IMR-90 (cell line): ENCODE measurements at regions not wholly inside any gene's neighbourhood (a gene's known extent, or its start where the extent isn't known, plus 50 kb on each side); places are given as distances from the start of the nearest gene placed in this dataset.

Experiments used
- ATAC-seq: fragments of 200-7000 bp; cut with Tn5 transposase; 2 replicates; pipeline ENCODE4 v1.9.1; 2020; ENCODE audit warnings: low read depth, mild to moderate bottlenecking, moderate library complexity
- BruUV-seq: library from RNA; stranded (reverse); fragments of 400-500 nt; replicated peaks from 2 replicates; lab custom pipeline; 2021; lab: Mats Ljungman, UMichigan
- CTCF ChIA-PET: fragments of 300-600 bp; formaldehyde crosslinking; extraction: SDS; loops from one replicate; lab custom pipeline; 2021; ENCODE audit warnings: antibody characterized with exemption; lab: Yijun Ruan, JAX
- POLR2A ChIA-PET: fragments of 300-600 bp; sonication (Branson Sonifier 250); formaldehyde crosslinking; loops from one replicate; lab custom pipeline; 2022; ENCODE audit warnings: antibody characterized with exemption; ENCODE audit not compliant: unreplicated experiment; lab: Charles Lee
- DNase-seq: peaks from one replicate; pipeline ENCODE4 v3.0.0; 2013
- H2AFZ ChIP-seq: replicated peaks from 2 replicates; pipeline ENCODE3; 2013; ENCODE audit warnings: low read length, mild to moderate bottlenecking; ENCODE audit not compliant: poor library complexity
- H2AK5ac ChIP-seq: 2 replicates; pipeline ENCODE4 v1.6.1; 2013; ENCODE audit warnings: low read depth, low read length, inconsistent platforms
- H2AK9ac ChIP-seq: replicated peaks from 2 replicates; pipeline ENCODE3; 2013; ENCODE audit warnings: mild to moderate bottlenecking, low read depth, low read length, moderate library complexity; ENCODE audit not compliant: poor library complexity
- H2BK120ac ChIP-seq: 2 replicates; pipeline ENCODE4 v1.6.1; 2013; ENCODE audit warnings: low read depth, low read length, inconsistent platforms
- H2BK15ac ChIP-seq: 3 replicates; pipeline ENCODE4 v1.6.1; 2013; ENCODE audit warnings: low read depth, low read length, inconsistent platforms
- H2BK20ac ChIP-seq: 2 replicates; pipeline ENCODE4 v1.6.1; 2013; ENCODE audit warnings: low read depth, mild to moderate bottlenecking, inconsistent platforms, low read length, moderate library complexity
- H2BK5ac ChIP-seq: 2 replicates; pipeline ENCODE4 v1.6.1; 2013; ENCODE audit warnings: mild to moderate bottlenecking, low read depth, low read length, inconsistent platforms; ENCODE audit not compliant: poor library complexity, severe bottlenecking
- H3K14ac ChIP-seq: replicated peaks from 2 replicates; pipeline ENCODE4 v1.6.1; 2013; ENCODE audit warnings: low read depth, low read length, inconsistent platforms
- H3K18ac ChIP-seq: 2 replicates; pipeline ENCODE4 v1.6.1; 2013; ENCODE audit warnings: low read depth, low read length, control low read depth
- H3K23ac ChIP-seq: 2 replicates; pipeline ENCODE4 v1.6.1; 2013; ENCODE audit warnings: low read depth, low read length, inconsistent platforms
- H3K27ac ChIP-seq: 2 replicates; pipeline ENCODE4 v1.5.1; 2013; ENCODE audit warnings: mild to moderate bottlenecking, control low read depth, low read length; ENCODE audit not compliant: insufficient read depth
- H3K27me3 ChIP-seq: 2 replicates; pipeline ENCODE4 v1.6.1; 2013; ENCODE audit warnings: low read length; ENCODE audit not compliant: control insufficient read depth, insufficient read depth
- H3K36me3 ChIP-seq: 2 replicates; pipeline ENCODE4 v1.6.1; 2013; ENCODE audit warnings: low read length, mixed read lengths; ENCODE audit not compliant: control insufficient read depth, insufficient read depth
- H3K4ac ChIP-seq: 2 replicates; pipeline ENCODE4 v1.6.1; 2013; ENCODE audit warnings: low read depth, low read length, inconsistent platforms
- H3K4me1 ChIP-seq: 2 replicates; pipeline ENCODE4 v1.6.1; 2013; ENCODE audit warnings: low read length, mixed read lengths; ENCODE audit not compliant: control insufficient read depth, insufficient read depth
- H3K4me2 ChIP-seq: 2 replicates; pipeline ENCODE4 v1.6.1; 2013; ENCODE audit warnings: low read depth, mild to moderate bottlenecking, control low read depth, low read length, moderate library complexity
- H3K4me3 ChIP-seq: 2 replicates; pipeline ENCODE4 v1.5.1; 2013; ENCODE audit warnings: low read depth, mild to moderate bottlenecking, control low read depth, low read length, moderate library complexity; ENCODE audit not compliant: insufficient read depth
- H3K56ac ChIP-seq: 2 replicates; pipeline ENCODE4 v1.6.1; 2013; ENCODE audit warnings: low read length, inconsistent platforms; ENCODE audit not compliant: insufficient read depth; ENCODE audit errors: extremely low read depth
- H3K79me1 ChIP-seq, 2 experiments: 2 replicates each; pipeline ENCODE4 v1.6.1; 2013; ENCODE audit warnings: low read length in 2 of 2, inconsistent platforms in 1 of 2, low read depth in 1 of 2
- H3K9ac ChIP-seq: 2 replicates; pipeline ENCODE4 v1.6.1; 2013; ENCODE audit warnings: low read depth, low read length, control low read depth
- H3K9me1 ChIP-seq: 2 replicates; pipeline ENCODE4 v1.6.1; 2013; ENCODE audit warnings: low read length, inconsistent platforms; ENCODE audit not compliant: insufficient read depth
- H3K9me3 ChIP-seq: 2 replicates; pipeline ENCODE4 v1.6.1; 2013; ENCODE audit warnings: low read length; ENCODE audit not compliant: control insufficient read depth, insufficient read depth
- H4K20me1 ChIP-seq: 2 replicates; pipeline ENCODE4 v1.6.1; 2013; ENCODE audit warnings: low read length, inconsistent platforms; ENCODE audit not compliant: insufficient read depth
- H4K5ac ChIP-seq: 2 replicates; pipeline ENCODE4 v1.6.1; 2013; ENCODE audit warnings: mild to moderate bottlenecking, low read depth, low read length, control low read depth
- H4K8ac ChIP-seq, 2 experiments: 2 replicates each; pipeline ENCODE4 v1.6.1; 2013; ENCODE audit warnings: low read depth in 2 of 2, low read length in 2 of 2, control low read depth in 1 of 2, inconsistent platforms in 1 of 2
- H4K91ac ChIP-seq: 2 replicates; pipeline ENCODE4 v1.6.1; 2013; ENCODE audit warnings: low read depth, low read length, inconsistent platforms; ENCODE audit not compliant: insufficient read depth
- CEBPB ChIP-seq: IDR thresholded peaks from 2 replicates; pipeline ENCODE4 v1.6.1; 2012; ENCODE audit warnings: low read depth, low read length, improper control_type of control experiment
- FOS ChIP-seq: fragments of 150-350 bp; IDR thresholded peaks from 2 replicates; pipeline ENCODE4 v1.6.1; 2016; ENCODE audit warnings: low read depth, low read length
- NFE2L2 ChIP-seq: fragments of 150-350 bp; IDR thresholded peaks from 2 replicates; pipeline ENCODE4 v1.6.1; 2016; ENCODE audit warnings: low read depth, mild to moderate bottlenecking, low read length
- WGBS, 2 experiments: methylation state at CpG; one replicate each; pipeline versions ENCODE4 v1.1.5 to v1.1.7; 2013; ENCODE audit warnings: missing lambda C conversion rate in 2 of 2; ENCODE audit not compliant: insufficient read length in 1 of 2; ENCODE audit errors: extremely low coverage in 2 of 2; 5-methylcytosine and 5-hydroxymethylcytosine counted together
- dilution Hi-C: fragments of 300-500 bp; cut with HindIII; formaldehyde crosslinking; loops from one replicate; pipeline ENCODE4 v1.14.3; 2018; ENCODE audit warnings: low sequenced_read_pairs; ENCODE audit not compliant: unreplicated experiment
- in situ Hi-C: fragments of 300-500 bp; cut with MboI; formaldehyde crosslinking; loops from 3 replicates; pipeline ENCODE4 v1.14.3; 2019; ENCODE audit warnings: low sequenced_read_pairs, inconsistent platforms, mixed read lengths
- intact Hi-C: fragments of 100-400 bp; cut with micrococcal nuclease; formaldehyde crosslinking; loops from 2 replicates; pipeline ENCODE4 v1.10.0; 2022
- TF ChIP-seq, protein P1 (sequence below): conservative IDR thresholded peaks from 2 replicates; pipeline ENCODE4 v1.5.1; 2012; ENCODE audit warnings: mild to moderate bottlenecking, low read depth, low read length, improper control_type of control experiment

DNA sequence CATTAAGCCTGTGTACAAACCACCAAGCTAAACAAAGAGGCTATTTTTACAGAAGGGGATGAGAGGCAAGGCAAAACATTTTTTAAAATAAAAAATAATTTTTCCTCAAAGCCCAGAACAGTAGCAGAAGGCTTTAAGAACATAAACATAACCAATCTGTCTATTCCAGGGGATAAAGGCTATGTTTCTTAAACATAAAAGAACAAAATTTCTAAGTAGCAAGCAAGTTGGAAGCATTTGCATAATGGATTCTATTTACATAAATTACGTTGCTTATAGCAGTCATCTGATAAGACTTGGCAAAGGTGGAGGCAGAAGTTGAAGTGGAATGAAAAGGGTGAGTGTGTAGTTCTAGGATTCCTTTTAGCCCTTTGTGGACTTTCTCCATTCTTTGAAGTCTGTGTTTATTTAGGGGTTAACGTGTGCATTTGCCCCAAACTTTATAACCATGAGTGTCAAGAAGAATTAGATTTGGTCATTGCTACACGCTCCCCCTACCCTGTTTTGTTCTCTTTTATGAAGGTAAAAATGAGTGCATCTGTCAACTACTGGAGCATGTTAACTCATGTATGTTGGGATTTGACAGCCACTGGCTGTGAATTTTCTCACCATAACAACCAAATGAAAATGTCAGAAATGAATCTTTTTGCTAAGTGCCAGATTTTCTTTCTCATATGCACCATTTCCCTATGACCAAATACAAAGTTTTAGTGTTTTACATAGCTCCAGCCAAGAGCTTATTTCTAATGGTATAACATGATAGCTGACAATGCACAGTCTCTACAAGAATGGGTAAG, 378.4 kb upstream of the IGFBP7 start:
- Histone ChIP-seq H3K27ac (no peak overlapping the region), H3K4me1 (no peaks in the 10 kb centered on the region), H4K8ac (no peak overlapping the region), H2BK5ac (no peak overlapping the region), H2AFZ (no peak overlapping the region), H3K14ac (no peak overlapping the region), H3K23ac (no peak overlapping the region), H3K9ac (no peak overlapping the region), H3K4me2 (no peak overlapping the region), H3K27me3 (no peaks in the 10 kb centered on the region), H2BK15ac (no peak overlapping the region), H3K36me3 (no peaks in the 10 kb centered on the region), H2AK5ac (no peak overlapping the region), H4K5ac (no peak overlapping the region), H3K18ac (no peak overlapping the region), H3K9me3 (no peaks in the 10 kb centered on the region), H2BK20ac (no peak overlapping the region), H3K56ac (no peak overlapping the region), H2AK9ac (no peak overlapping the region), H3K4ac (no peak overlapping the region), H2BK120ac (no peak overlapping the region), H4K20me1 (no peaks in the 10 kb centered on the region), H3K9me1 (no peaks in the 10 kb centered on the region), H4K91ac (no peak overlapping the region), H3K79me1 (no peaks in the 10 kb centered on the region), H3K4me3 (no peak overlapping the region)
- in situ Hi-C loops: no loop called here
- no CpG with 5 or more reads among the region's 3 CpGs for WGBS, 2 experiments
- intact Hi-C loops: no loop called here
- ChIA-PET CTCF (no interaction called here), POLR2A (no interaction called here)
- no peak for ATAC-seq
- dilution Hi-C loops: no loop called here
- TF ChIP-seq NFE2L2 (no peak), CEBPB (no peak), FOS (no peak)
- TF ChIP-seq, protein P1, sequence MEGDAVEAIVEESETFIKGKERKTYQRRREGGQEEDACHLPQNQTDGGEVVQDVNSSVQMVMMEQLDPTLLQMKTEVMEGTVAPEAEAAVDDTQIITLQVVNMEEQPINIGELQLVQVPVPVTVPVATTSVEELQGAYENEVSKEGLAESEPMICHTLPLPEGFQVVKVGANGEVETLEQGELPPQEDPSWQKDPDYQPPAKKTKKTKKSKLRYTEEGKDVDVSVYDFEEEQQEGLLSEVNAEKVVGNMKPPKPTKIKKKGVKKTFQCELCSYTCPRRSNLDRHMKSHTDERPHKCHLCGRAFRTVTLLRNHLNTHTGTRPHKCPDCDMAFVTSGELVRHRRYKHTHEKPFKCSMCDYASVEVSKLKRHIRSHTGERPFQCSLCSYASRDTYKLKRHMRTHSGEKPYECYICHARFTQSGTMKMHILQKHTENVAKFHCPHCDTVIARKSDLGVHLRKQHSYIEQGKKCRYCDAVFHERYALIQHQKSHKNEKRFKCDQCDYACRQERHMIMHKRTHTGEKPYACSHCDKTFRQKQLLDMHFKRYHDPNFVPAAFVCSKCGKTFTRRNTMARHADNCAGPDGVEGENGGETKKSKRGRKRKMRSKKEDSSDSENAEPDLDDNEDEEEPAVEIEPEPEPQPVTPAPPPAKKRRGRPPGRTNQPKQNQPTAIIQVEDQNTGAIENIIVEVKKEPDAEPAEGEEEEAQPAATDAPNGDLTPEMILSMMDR: no peak
- no TSS peak for BruUV-seq
- no peak for DNase-seq
